GM23338 (cell line): ENCODE measurements at regions not wholly inside any gene's neighbourhood (a gene's known extent, or its start where the extent isn't known, plus 50 kb on each side); places are given as distances from the start of the nearest gene placed in this dataset.

Experiments used
- ATAC-seq: fragments of 200-7000 bp; cut with Tn5 transposase; 3 replicates; pipeline ENCODE4 v1.9.1; 2020
- DNase-seq: peaks from one replicate; pipeline ENCODE4 v3.0.0-alpha.2; 2015; ENCODE audit warnings: low spot score
- H2AFZ ChIP-seq: fragments of 200-600 bp; sonication (generic); 2 replicates; pipeline ENCODE4 v1.8.0; 2016; ENCODE audit warnings: antibody characterized with exemption, mild to moderate bottlenecking, moderate library complexity
- H3F3A ChIP-seq: fragments of 200-600 bp; sonication (generic); replicated peaks from 2 replicates; pipeline ENCODE4 v1.8.0; 2017; ENCODE audit warnings: antibody characterized with exemption, mixed run types, low read depth
- H3K27ac ChIP-seq: fragments of 200-600 bp; sonication (generic); 2 replicates; pipeline ENCODE4 v1.6.1; 2016; ENCODE audit warnings: low read depth
- H3K27me3 ChIP-seq: fragments of 200-600 bp; sonication (generic); 2 replicates; pipeline ENCODE4 v1.8.0; 2016; ENCODE audit warnings: mild to moderate bottlenecking, mixed run types, moderate library complexity; ENCODE audit not compliant: insufficient read depth
- H3K36me3 ChIP-seq: fragments of 200-600 bp; sonication (generic); 2 replicates; pipeline ENCODE4 v1.8.0; 2016; ENCODE audit warnings: mild to moderate bottlenecking; ENCODE audit not compliant: insufficient read depth
- H3K4me1 ChIP-seq: fragments of 200-600 bp; sonication (generic); 2 replicates; pipeline ENCODE4 v1.8.0; 2016; ENCODE audit warnings: mild to moderate bottlenecking, moderate library complexity; ENCODE audit not compliant: insufficient read depth
- H3K4me2 ChIP-seq: fragments of 200-600 bp; sonication (generic); 2 replicates; pipeline ENCODE4 v1.7.1; 2017; ENCODE audit warnings: mixed run types
- H3K4me3 ChIP-seq: fragments of 200-600 bp; sonication (generic); 2 replicates; pipeline ENCODE4 v1.6.1; 2016; ENCODE audit warnings: mixed run types
- H3K79me2 ChIP-seq: fragments of 200-600 bp; sonication (generic); replicated peaks from 2 replicates; pipeline ENCODE4 v1.8.0; 2017; ENCODE audit warnings: mild to moderate bottlenecking; ENCODE audit not compliant: insufficient read depth
- H3K9me2 ChIP-seq: fragments of 200-600 bp; sonication (generic); 2 replicates; pipeline ENCODE4 v1.8.0; 2017; ENCODE audit not compliant: insufficient read depth
- H4K20me1 ChIP-seq: fragments of 200-600 bp; sonication (generic); replicated peaks from 2 replicates; pipeline ENCODE4 v1.8.0; 2017; ENCODE audit warnings: mild to moderate bottlenecking; ENCODE audit not compliant: insufficient read depth
- H3K27ac Mint-ChIP-seq: 2 replicates; pipeline ENCODE4 v1.8.0; 2020; ENCODE audit warnings: inconsistent platforms, mild to moderate bottlenecking, moderate library complexity, mixed read lengths
- H3K27me3 Mint-ChIP-seq: 3 replicates; pipeline ENCODE4 v1.8.0; 2022; ENCODE audit warnings: low read depth, mild to moderate bottlenecking, moderate library complexity, mixed read lengths, inconsistent platforms; ENCODE audit not compliant: insufficient read depth, poor library complexity
- H3K36me3 Mint-ChIP-seq: 3 replicates; pipeline ENCODE4 v1.8.0; 2021; ENCODE audit warnings: low read depth, mild to moderate bottlenecking, inconsistent platforms, moderate library complexity, mixed read lengths
- H3K4me1 Mint-ChIP-seq: 3 replicates; pipeline ENCODE4 v1.8.0; 2020; ENCODE audit warnings: mild to moderate bottlenecking, inconsistent platforms, mixed read lengths
- H3K4me3 Mint-ChIP-seq: 3 replicates; pipeline ENCODE4 v1.8.0; 2021; ENCODE audit warnings: moderate library complexity, mild to moderate bottlenecking, inconsistent platforms, mixed read lengths
- H3K9me3 Mint-ChIP-seq: 3 replicates; pipeline ENCODE4 v1.8.0; 2020; ENCODE audit warnings: moderate library complexity, mild to moderate bottlenecking, inconsistent platforms, mixed read lengths
- CREB1 ChIP-seq: fragments of 250-450 bp; sonication (Bioruptor Pico); IDR thresholded peaks from 2 replicates; pipeline ENCODE4 v1.5.0; 2020; ENCODE audit warnings: low read depth, mild to moderate bottlenecking, moderate library complexity
- ETS1 ChIP-seq: IDR thresholded peaks from 2 replicates; pipeline ENCODE4 v1.6.1; 2016; ENCODE audit warnings: antibody characterized with exemption
- EZH2 ChIP-seq: fragments of 200-600 bp; sonication (generic); IDR thresholded peaks from one replicate; pipeline ENCODE4 v1.8.0; 2017; ENCODE audit warnings: antibody characterized with exemption, mild to moderate bottlenecking, low read depth; ENCODE audit not compliant: unreplicated experiment
- EZH2phosphoT487 ChIP-seq: fragments of 200-600 bp; sonication (generic); IDR thresholded peaks from one replicate; pipeline ENCODE4 v1.8.1; 2018; ENCODE audit warnings: antibody characterized with exemption; ENCODE audit not compliant: unreplicated experiment
- JUNB ChIP-seq: IDR thresholded peaks from one replicate; pipeline ENCODE4 v1.6.1; 2016; ENCODE audit warnings: antibody characterized with exemption; ENCODE audit not compliant: unreplicated experiment
- NANOG ChIP-seq: IDR thresholded peaks from 2 replicates; pipeline ENCODE4 v1.6.1; 2016; ENCODE audit warnings: antibody characterized with exemption, borderline replicate concordance
- POLR2AphosphoS5 ChIP-seq: IDR thresholded peaks from 2 replicates; pipeline ENCODE4 v1.6.1; 2016; ENCODE audit warnings: antibody characterized with exemption, low read depth
- STAT1 ChIP-seq: IDR thresholded peaks from one replicate; pipeline ENCODE4 v1.6.1; 2016; ENCODE audit warnings: antibody characterized with exemption; ENCODE audit not compliant: unreplicated experiment
- ZNF114 ChIP-seq: fragments of 250-450 bp; sonication (Bioruptor Pico); IDR thresholded peaks from 2 replicates; pipeline ENCODE4 v1.5.0; 2020; ENCODE audit warnings: mild to moderate bottlenecking, moderate library complexity
- ZNF331 ChIP-seq: fragments of 250-450 bp; sonication (Bioruptor Pico); IDR thresholded peaks from 2 replicates; pipeline ENCODE4 v1.5.0; 2020; ENCODE audit warnings: low read depth, mild to moderate bottlenecking, moderate library complexity
- TF ChIP-seq, protein P1 (sequence below): fragments of 250-450 bp; sonication (Bioruptor Pico); IDR thresholded peaks from 2 replicates; pipeline ENCODE4 v1.5.0; 2020; ENCODE audit warnings: mild to moderate bottlenecking, moderate library complexity
- TF ChIP-seq, protein P2 (sequence below), 2 experiments: fragments of 200-600 bp in 1 of 2; sonication (generic) in 1 of 2; conservative IDR thresholded peaks; 2 replicates each; pipeline versions ENCODE4 v1.5.1 to v1.6.1; 2016 to 2017; ENCODE audit warnings: antibody characterized with exemption in 2 of 2, low read depth in 2 of 2, mild to moderate bottlenecking in 2 of 2, moderate library complexity in 1 of 2
- TF ChIP-seq, protein P3 (sequence below): IDR thresholded peaks from one replicate; pipeline ENCODE4 v1.6.1; 2018; ENCODE audit warnings: antibody characterized with exemption; ENCODE audit not compliant: unreplicated experiment

DNA sequence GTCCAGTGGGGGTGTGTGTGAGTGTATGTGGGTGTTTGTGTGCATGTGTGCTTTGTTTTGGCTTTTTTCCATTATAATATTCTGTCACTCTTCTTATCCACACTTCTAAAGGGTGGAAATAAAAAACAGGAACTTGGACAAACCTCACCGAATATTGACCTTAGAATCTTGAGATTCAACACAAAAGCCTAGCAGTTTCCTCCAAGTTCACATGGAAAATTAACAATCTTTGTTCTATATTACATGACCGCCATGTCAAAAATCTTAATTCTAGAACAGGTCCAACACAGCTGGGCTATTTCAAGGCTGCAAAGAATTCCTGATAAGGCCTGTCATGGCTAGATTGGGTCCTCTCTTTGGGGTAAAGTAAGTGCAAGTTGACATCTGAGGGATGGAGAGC is 169.3 kb upstream of the OSR1 start:
- no peaks in the 10 kb centered on the region for H3K27me3 ChIP-seq

More for the DNA sequence above, 169.3 kb upstream of the OSR1 start:
- H2AFZ ChIP-seq, result 0 out of 2 replicates have a peak overlapping the region, but pooled peaks have one; percentile 16
- H3K27ac ChIP-seq, result no peak overlapping the region
- H3K9me2 ChIP-seq, result peaks cover 12% of the 10 kb centered on the region; the same call in 1 of the 2 replicates
- ATAC-seq (no peak), DNase-seq (no peak)
- H3K4me3 ChIP-seq, result no peak overlapping the region
- H3K9me3 Mint-ChIP-seq, result no peaks in the 10 kb centered on the region
- no peaks in the 10 kb centered on the region for H3K36me3 Mint-ChIP-seq
- TF ChIP-seq EZH2phosphoT487 (no peak), NANOG (no peak), STAT1 (no peak), CREB1 (CRISPR knock-in tag) (no peak), ZNF331 (CRISPR knock-in tag) (no peak), EZH2 (no peak), ETS1 (no peak), ZNF114 (CRISPR knock-in tag) (no peak), JUNB (no peak), POLR2AphosphoS5 (no peak)
- TF ChIP-seq, protein P1, sequence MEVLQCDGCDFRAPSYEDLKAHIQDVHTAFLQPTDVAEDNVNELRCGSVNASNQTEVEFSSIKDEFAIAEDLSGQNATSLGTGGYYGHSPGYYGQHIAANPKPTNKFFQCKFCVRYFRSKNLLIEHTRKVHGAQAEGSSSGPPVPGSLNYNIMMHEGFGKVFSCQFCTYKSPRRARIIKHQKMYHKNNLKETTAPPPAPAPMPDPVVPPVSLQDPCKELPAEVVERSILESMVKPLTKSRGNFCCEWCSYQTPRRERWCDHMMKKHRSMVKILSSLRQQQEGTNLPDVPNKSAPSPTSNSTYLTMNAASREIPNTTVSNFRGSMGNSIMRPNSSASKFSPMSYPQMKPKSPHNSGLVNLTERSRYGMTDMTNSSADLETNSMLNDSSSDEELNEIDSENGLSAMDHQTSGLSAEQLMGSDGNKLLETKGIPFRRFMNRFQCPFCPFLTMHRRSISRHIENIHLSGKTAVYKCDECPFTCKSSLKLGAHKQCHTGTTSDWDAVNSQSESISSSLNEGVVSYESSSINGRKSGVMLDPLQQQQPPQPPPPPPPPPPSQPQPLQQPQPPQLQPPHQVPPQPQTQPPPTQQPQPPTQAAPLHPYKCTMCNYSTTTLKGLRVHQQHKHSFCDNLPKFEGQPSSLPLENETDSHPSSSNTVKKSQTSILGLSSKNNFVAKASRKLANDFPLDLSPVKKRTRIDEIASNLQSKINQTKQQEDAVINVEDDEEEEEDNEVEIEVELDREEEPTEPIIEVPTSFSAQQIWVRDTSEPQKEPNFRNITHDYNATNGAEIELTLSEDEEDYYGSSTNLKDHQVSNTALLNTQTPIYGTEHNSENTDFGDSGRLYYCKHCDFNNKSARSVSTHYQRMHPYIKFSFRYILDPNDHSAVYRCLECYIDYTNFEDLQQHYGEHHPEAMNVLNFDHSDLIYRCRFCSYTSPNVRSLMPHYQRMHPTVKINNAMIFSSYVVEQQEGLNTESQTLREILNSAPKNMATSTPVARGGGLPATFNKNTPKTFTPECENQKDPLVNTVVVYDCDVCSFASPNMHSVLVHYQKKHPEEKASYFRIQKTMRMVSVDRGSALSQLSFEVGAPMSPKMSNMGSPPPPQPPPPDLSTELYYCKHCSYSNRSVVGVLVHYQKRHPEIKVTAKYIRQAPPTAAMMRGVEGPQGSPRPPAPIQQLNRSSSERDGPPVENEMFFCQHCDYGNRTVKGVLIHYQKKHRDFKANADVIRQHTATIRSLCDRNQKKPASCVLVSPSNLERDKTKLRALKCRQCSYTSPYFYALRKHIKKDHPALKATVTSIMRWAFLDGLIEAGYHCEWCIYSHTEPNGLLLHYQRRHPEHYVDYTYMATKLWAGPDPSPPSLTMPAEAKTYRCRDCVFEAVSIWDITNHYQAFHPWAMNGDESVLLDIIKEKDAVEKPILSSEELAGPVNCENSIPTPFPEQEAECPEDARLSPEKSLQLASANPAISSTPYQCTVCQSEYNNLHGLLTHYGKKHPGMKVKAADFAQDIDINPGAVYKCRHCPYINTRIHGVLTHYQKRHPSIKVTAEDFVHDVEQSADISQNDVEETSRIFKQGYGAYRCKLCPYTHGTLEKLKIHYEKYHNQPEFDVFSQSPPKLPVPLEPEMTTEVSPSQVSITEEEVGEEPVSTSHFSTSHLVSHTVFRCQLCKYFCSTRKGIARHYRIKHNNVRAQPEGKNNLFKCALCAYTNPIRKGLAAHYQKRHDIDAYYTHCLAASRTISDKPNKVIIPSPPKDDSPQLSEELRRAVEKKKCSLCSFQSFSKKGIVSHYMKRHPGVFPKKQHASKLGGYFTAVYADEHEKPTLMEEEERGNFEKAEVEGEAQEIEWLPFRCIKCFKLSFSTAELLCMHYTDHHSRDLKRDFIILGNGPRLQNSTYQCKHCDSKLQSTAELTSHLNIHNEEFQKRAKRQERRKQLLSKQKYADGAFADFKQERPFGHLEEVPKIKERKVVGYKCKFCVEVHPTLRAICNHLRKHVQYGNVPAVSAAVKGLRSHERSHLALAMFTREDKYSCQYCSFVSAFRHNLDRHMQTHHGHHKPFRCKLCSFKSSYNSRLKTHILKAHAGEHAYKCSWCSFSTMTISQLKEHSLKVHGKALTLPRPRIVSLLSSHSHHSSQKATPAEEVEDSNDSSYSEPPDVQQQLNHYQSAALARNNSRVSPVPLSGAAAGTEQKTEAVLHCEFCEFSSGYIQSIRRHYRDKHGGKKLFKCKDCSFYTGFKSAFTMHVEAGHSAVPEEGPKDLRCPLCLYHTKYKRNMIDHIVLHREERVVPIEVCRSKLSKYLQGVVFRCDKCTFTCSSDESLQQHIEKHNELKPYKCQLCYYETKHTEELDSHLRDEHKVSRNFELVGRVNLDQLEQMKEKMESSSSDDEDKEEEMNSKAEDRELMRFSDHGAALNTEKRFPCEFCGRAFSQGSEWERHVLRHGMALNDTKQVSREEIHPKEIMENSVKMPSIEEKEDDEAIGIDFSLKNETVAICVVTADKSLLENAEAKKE (CRISPR knock-in tag), result no peak
- TF ChIP-seq, protein P2, sequence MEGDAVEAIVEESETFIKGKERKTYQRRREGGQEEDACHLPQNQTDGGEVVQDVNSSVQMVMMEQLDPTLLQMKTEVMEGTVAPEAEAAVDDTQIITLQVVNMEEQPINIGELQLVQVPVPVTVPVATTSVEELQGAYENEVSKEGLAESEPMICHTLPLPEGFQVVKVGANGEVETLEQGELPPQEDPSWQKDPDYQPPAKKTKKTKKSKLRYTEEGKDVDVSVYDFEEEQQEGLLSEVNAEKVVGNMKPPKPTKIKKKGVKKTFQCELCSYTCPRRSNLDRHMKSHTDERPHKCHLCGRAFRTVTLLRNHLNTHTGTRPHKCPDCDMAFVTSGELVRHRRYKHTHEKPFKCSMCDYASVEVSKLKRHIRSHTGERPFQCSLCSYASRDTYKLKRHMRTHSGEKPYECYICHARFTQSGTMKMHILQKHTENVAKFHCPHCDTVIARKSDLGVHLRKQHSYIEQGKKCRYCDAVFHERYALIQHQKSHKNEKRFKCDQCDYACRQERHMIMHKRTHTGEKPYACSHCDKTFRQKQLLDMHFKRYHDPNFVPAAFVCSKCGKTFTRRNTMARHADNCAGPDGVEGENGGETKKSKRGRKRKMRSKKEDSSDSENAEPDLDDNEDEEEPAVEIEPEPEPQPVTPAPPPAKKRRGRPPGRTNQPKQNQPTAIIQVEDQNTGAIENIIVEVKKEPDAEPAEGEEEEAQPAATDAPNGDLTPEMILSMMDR (conservative IDR thresholded peaks at IDR 0.05; ENCODE audit: low read depth in 2 of 2), result no peak
- TF ChIP-seq, protein P3, sequence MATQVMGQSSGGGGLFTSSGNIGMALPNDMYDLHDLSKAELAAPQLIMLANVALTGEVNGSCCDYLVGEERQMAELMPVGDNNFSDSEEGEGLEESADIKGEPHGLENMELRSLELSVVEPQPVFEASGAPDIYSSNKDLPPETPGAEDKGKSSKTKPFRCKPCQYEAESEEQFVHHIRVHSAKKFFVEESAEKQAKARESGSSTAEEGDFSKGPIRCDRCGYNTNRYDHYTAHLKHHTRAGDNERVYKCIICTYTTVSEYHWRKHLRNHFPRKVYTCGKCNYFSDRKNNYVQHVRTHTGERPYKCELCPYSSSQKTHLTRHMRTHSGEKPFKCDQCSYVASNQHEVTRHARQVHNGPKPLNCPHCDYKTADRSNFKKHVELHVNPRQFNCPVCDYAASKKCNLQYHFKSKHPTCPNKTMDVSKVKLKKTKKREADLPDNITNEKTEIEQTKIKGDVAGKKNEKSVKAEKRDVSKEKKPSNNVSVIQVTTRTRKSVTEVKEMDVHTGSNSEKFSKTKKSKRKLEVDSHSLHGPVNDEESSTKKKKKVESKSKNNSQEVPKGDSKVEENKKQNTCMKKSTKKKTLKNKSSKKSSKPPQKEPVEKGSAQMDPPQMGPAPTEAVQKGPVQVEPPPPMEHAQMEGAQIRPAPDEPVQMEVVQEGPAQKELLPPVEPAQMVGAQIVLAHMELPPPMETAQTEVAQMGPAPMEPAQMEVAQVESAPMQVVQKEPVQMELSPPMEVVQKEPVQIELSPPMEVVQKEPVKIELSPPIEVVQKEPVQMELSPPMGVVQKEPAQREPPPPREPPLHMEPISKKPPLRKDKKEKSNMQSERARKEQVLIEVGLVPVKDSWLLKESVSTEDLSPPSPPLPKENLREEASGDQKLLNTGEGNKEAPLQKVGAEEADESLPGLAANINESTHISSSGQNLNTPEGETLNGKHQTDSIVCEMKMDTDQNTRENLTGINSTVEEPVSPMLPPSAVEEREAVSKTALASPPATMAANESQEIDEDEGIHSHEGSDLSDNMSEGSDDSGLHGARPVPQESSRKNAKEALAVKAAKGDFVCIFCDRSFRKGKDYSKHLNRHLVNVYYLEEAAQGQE, result no peak
- no peak overlapping the region for H3K27ac Mint-ChIP-seq
- H3K4me2 ChIP-seq, result no peak overlapping the region
- H4K20me1 ChIP-seq, result no peaks in the 10 kb centered on the region; the same call in 1 of the 2 replicates
- no peaks in the 10 kb centered on the region for H3K4me1 ChIP-seq
- no peak overlapping the region for H3K4me3 Mint-ChIP-seq
- H3K36me3 ChIP-seq, result no peaks in the 10 kb centered on the region
- H3K27me3 Mint-ChIP-seq, result peaks cover 3% of the 10 kb centered on the region
- H3F3A ChIP-seq, result no peaks in the 10 kb centered on the region
- no peaks in the 10 kb centered on the region for H3K79me2 ChIP-seq
- H3K4me1 Mint-ChIP-seq, result no peaks in the 10 kb centered on the region
